Amniotic stem cell (primary cell): ENCODE measurements at regions not wholly inside any gene's neighbourhood (a gene's known extent, or its start where the extent isn't known, plus 50 kb on each side); places are given as distances from the start of the nearest gene placed in this dataset.
A peak's percentile ranks its signal among the peaks of the same experiment; 100 is the strongest.

Experiments used
- DNase-seq: peaks from one replicate; lab custom pipeline; 2025; lab: John Stamatoyannopoulos, UW

- peak; percentile 8 for DNase-seq
Measured at GRCh38 chr2:240320204-240320993, 115.1 kb upstream of the GPC1 start.

GRCh38 chr2:240322231-240322955, 113.1 kb upstream of the GPC1 start:
- no peak for DNase-seq

DNA sequence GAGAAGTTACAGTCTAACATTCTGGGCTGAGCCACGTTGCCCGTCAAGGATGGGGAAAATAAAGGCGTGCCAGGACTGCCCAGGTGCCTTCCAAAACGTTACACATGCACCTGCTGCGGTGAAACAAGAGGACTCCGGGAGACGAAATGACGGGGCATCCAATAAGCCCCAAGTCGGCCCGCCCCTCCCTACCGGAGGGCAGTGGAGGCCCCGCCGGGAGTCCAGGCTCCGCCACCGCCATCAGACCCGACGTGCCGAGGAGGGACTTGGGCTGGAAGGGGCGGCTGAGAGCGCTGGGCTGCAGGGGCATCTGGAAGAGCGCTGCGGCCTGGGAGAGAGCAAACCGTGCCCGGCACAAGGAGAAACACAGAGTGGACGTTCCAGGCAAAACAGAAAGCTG, 112.5 kb upstream of the GPC1 start:
- no peak for DNase-seq

- DNase-seq: no peak
Measured at GRCh38 chr2:240323601-240324291, 111.7 kb upstream of the GPC1 start.

DNA sequence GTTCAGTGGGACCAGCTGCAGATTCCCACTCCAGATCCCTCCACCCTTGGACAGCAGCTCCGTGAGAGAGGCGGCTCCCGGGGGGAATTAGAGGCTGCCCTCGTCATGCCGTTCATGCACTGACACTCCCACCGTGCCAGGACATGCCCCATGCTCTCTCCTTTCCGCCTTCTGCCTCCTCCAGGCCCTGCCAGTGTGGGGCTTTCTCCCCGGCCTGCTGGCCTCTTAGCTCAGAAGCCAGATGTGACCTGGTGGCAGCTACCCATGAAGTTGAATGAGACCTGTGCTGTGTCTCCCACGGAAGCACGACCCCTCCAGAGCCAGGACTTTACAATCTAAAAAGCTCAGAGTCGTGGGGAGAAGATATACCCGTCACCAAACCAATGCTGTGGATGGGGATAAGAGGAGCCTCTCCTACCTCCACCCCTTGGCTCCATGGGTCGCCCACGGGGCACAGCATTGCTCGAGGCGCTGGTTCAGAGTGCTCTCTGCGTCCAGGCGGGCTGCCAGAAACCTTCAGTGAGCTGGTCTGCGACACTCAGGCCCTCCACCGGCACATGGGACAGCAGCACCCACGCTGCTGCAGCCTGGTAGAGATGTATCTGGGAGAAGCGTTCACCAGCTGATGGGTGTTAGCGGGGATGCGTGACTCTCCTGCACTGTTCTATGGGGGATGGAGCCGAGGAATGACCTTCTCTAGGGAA, 111.0 kb upstream of the GPC1 start:
- no peak for DNase-seq

DNA sequence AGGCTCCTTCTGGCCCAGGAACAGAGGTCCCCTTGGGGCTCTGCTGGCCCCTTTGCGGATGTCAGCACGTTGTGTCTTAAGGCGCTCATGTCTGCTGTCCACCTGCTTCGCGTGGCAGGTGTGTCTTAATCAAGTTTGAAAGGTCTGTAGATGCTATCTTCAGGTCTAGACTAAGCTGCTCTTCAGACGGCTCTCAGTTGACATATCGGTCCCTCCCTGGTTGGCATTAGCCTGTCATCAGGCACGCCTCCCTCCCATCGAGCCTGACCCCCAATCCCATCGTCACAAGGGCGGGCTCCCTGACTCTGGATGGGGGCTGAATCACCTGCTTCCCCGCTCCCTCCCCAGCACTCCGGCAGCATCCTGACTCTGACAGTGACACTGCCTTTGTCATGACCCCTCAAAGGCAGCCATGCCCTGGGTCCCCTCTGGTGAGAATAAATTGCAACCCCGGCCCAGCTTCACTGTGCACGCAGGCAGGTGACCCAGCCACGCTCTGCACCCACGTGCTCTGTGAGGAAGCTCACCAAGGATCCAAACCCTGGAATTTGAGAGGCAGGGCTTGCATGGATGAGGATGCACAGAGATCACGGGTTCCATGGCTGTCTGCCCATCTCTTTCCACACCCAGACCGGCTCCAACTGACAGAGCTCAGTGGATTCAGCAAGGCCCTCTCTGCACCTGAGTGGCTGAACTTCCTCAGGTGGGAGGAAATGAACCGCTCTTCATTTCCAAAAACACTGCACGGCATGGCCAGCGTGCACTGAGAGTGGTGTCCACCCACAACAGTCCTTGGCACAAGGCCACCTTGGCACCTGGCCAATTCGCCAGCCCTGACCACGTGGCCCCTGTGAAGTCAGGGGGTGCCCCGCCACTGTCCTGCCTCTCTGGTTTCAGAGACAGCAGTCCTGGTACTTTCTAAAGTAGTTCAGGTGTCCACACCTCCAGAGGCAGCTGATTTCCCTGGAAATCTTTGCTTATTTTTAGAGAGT, 110.2 kb upstream of the GPC1 start:
- no peak for DNase-seq

- no peak for DNase-seq
Measured at GRCh38 chr2:240326246-240326645, 109.2 kb upstream of the GPC1 start.

- no peak for DNase-seq
Measured at GRCh38 chr2:240326886-240327285, 108.6 kb upstream of the GPC1 start.

DNA sequence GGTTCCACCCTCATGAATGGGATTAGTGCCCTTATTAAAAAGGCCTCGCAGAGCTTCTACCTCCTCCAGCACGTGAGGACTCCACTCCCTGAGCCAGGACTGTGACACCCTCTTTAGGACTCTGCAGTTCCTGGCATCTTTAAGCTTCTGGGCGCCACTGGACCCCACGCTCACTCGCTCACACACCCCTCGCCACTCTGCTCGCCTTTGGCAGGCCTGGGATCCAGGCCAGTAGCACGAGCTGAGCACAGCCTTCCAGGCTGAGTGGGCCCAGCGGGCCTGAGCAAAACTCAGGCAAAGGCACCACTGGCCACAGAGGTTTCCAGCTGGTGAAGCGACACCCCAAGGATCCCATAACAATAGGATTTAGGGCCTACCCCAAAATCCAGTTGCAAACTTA, 107.9 kb upstream of the GPC1 start:
- DNase-seq: no peak

DNA sequence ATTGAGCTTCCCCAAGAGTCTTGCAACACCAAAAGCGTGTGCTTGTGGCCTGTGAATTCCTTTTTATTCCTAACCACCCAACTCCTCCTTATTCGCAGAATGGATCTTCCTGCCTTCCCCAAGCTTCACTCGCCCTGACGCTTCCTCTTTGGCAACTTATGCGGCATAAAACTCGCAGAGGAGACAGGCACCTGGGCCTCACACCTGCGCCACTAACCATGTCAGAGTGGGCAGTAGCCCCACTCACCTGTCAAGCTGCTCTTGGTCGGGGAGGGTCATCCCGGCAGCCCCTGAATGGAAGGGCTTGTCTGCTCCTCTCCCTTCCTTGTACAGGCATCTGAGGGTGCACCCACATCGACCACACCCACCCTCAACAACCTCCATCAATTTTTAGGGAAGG, 106.9 kb upstream of the GPC1 start:
- no peak for DNase-seq

- DNase-seq: no peak
Measured at GRCh38 chr2:240329116-240329665, 106.3 kb upstream of the GPC1 start.

GRCh38 chr2:240329778-240330177, 105.7 kb upstream of the GPC1 start:
- no peak for DNase-seq

DNA sequence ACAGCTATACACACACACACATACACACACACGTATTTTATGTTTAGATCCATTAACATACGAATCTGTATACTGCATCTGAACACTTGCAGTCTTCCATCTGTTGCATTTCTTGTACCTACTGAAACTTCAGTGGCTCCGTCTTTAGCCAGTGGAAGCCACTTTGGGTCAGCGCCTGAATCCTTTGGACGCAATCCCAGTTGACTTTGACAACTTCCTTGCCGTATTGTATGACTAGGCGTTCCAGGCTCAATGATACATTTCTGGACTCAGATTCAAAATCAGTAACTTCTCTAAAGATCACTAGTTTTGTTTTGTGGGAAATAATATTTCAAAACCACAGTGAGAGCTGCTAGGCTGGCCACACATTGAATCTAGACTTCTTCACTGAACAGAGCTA, 101.5 kb upstream of the GPC1 start:
- no peak for DNase-seq

DNA sequence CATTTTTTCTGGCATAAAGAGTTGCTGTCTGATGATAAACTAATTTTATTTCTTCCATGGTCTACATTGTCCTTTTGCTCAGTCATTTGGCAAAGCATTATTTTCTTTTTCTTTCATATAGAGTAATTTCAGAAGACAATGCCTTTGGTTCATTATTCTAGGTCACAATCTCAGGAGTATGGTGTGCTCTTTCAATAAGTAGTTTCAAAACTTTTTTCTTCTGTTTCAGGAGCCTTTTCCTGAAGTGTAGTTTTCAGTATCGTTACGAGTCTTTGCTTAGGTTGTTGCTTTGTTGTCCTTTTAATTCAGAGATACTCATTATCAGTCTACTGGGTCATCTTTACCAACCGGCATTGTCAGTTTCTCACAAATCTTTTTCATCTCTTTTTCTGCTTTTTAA, 100.4 kb upstream of the GPC1 start:
- no peak for DNase-seq

- DNase-seq: no peak
Measured at GRCh38 chr2:240336820-240337427, 98.5 kb upstream of the GPC1 start.

DNA sequence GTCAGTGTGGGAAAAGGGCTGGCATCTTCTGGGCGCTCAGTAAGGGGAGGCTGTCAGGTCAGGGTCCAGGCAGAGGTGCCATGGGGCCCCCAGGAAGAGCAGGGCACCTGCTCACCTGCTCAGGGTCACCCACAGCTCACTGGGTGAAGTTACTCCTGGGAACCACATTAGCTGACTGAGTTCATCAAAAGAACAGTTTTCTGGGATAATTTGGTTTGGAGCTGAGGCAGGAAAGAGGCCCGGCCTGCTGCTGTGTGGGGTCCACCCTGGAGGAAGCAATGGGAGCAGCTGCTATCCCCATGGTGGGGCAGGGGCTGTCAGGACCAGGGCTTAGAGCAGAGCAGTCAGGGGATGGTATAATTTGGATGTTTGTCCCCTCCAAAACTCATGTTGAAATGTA, 97.2 kb upstream of the GPC1 start:
- no peak for DNase-seq

DNA sequence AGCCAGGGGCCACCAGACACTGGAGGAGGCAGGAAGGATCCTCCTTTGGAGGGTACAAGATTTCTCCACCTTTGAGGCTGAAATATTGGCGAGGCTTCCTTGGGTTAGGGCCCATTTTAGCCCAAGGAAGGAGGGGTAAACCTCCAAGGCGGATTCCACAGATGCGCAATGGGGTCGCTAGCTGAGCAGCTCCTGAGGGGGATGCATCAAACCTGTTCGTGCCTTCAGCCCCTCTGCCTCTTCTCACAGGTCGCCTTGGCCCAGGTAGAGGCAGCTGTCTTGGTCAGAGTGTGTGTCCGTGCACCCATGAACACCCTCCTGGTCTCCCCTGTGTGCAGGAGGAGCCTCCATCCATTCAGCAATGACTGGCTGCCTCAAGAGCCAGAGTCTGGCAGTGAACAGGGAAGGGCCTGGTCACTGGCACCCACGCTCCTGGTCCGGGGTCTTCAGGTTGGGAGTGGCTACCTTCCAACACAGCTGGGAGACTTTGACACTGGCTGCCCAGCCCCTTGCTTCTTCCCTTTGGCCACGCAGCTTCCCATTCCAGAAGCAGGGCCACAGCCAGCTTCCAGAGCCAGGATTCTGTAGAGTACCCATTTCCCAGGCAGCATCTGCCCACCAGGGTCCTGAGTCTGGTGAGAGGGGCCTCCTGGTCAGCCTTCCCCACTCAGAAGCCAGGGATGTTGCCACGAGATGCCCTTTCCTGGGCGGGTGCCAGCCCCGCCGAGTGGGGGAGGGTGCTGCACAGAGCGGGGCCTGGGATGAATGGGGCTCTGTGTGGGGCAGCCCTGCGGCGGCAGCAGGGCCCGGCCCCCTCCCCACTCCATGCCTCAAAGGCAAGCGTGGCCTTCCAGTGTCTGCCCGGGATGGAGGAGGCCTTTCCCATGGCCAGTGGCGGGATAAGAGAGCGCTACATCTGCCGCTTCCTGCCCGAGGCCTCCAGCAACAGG, 95.8 kb upstream of the GPC1 start:
- DNase-seq: no peak

DNA sequence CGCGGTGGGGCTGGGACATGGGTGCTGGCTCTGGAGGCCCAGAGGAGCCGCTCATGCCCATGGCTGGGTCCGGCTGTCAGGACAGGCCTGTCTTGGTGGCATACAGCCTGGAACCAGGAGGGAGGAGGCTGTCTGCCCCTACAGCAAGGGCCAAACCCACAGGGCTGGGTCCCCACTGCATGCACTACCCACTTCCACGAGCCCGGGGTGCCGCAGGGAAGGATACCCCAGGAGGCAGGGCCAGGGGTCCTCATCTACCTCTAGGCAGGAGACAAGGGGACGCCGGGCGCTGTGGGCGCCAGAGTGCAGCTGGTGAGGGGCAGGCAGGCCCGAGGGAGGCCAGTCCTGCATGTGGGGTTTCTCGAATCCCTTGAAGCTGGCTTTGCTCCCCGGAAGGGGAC, 95.1 kb upstream of the GPC1 start:
- DNase-seq: no peak

- no peak for DNase-seq
Measured at GRCh38 chr2:240341064-240341463, 94.4 kb upstream of the GPC1 start.
